ENCODE measurements at regions not wholly inside any gene's neighbourhood (a gene's known extent, or its start where the extent isn't known, plus 50 kb on each side); places are given as distances from the start of the nearest gene placed in this dataset.

- no peak for TF ChIP-seq CTCF (IDR thresholded peaks at IDR 0.05; ENCODE audit: low read depth, low read length, missing input control)
- TF ChIP-seq RXRA (IDR thresholded peaks at IDR 0.05), result no peak
- TF ChIP-seq EGR1 (IDR thresholded peaks at IDR 0.05; ENCODE audit: low read depth in 2 of 2), result no peak
- TF ChIP-seq HNF4A (conservative IDR thresholded peaks at IDR 0.05), result no peak
- no peak for TF ChIP-seq REST (IDR thresholded peaks at IDR 0.05)
- TF ChIP-seq TAF1 (conservative IDR thresholded peaks at IDR 0.05), result no peak
- TF ChIP-seq GABPA (IDR thresholded peaks at IDR 0.05 in 1 of 2, conservative IDR thresholded peaks at IDR 0.05 in 1 of 2), result no peak
- no peak for TF ChIP-seq JUND (IDR thresholded peaks at IDR 0.05)
- peak; percentile 28 to 44 for TF ChIP-seq RAD21 (IDR thresholded peaks at IDR 0.05)
- TF ChIP-seq SP1 (IDR thresholded peaks at IDR 0.05), result no peak
- TF ChIP-seq MAX (IDR thresholded peaks at IDR 0.05), result no peak
- no peak for TF ChIP-seq ATF3 (IDR thresholded peaks at IDR 0.05)
- TF ChIP-seq YY1 (IDR thresholded peaks at IDR 0.05), result no peak
- TF ChIP-seq ZBTB33 (IDR thresholded peaks at IDR 0.05), result no peak
Observed at GRCh38 chr18:59055345-59056032, 84.2 kb upstream of the SEC11C start.

Data from liver (tissue), 3 donors.